OCI-LY1 (cell line): ENCODE measurements at regions not wholly inside any gene's neighbourhood (a gene's known extent, or its start where the extent isn't known, plus 50 kb on each side); places are given as distances from the start of the nearest gene placed in this dataset.
A peak's percentile ranks its signal among the peaks of the same experiment; 100 is the strongest.
"Not testable (repeated sequence)": the region's sequence is repeated elsewhere in the genome, so short reads cannot be mapped to it uniquely, and the experiment has no call there.

Experiments used
- H2AFZ ChIP-seq: fragments of 200-600 bp; sonication (generic), shearing (Covaris generic); 2 replicates; pipeline ENCODE4 v1.6.0; 2014; ENCODE audit warnings: antibody characterized with exemption, mild to moderate bottlenecking, low read length
- H3F3A ChIP-seq: fragments of 200-600 bp; sonication (generic), shearing (Covaris generic); 2 replicates; pipeline ENCODE4 v1.6.0; 2014; ENCODE audit warnings: mild to moderate bottlenecking, antibody characterized with exemption, low read length, moderate library complexity; ENCODE audit not compliant: insufficient read depth
- H3K27ac ChIP-seq: fragments of 200-600 bp; sonication (generic); 2 replicates; pipeline ENCODE4 v1.5.1; 2014; ENCODE audit warnings: low read length, mixed run types, mild to moderate bottlenecking, low read depth; ENCODE audit not compliant: poor library complexity, severe bottlenecking
- H3K27me3 ChIP-seq: fragments of 200-600 bp; sonication (generic); 2 replicates; pipeline ENCODE4 v1.6.0; 2014; ENCODE audit warnings: antibody characterized with exemption, mild to moderate bottlenecking, low read length, moderate library complexity; ENCODE audit not compliant: insufficient read depth
- H3K36me3 ChIP-seq: fragments of 200-600 bp; sonication (generic); 2 replicates; pipeline ENCODE4 v1.6.1; 2014; ENCODE audit warnings: mild to moderate bottlenecking, antibody characterized with exemption, low read length, moderate library complexity, mixed read lengths; ENCODE audit not compliant: insufficient read depth
- H3K4me1 ChIP-seq: fragments of 200-600 bp; sonication (generic); 2 replicates; pipeline ENCODE4 v1.5.1; 2014; ENCODE audit warnings: mild to moderate bottlenecking, low read length, moderate library complexity; ENCODE audit not compliant: insufficient read depth, severe bottlenecking
- H3K4me2 ChIP-seq: fragments of 200-600 bp; sonication (generic), shearing (Covaris generic); 2 replicates; pipeline ENCODE4 v1.6.1; 2014; ENCODE audit warnings: low read length
- H3K4me3 ChIP-seq: fragments of 200-600 bp; sonication (generic); 2 replicates; pipeline ENCODE4 v1.5.1; 2014; ENCODE audit warnings: low read length, low read depth, mild to moderate bottlenecking, mixed read lengths; ENCODE audit not compliant: poor library complexity, severe bottlenecking
- H3K79me2 ChIP-seq: fragments of 200-600 bp; shearing (Covaris generic); 2 replicates; pipeline ENCODE4 v1.6.1; 2016; ENCODE audit warnings: mixed run types, low read length, mixed read lengths; ENCODE audit not compliant: insufficient read depth
- H3K9ac ChIP-seq: fragments of 200-600 bp; sonication (generic), shearing (Covaris generic); 2 replicates; pipeline ENCODE4 v1.6.1; 2014; ENCODE audit warnings: mild to moderate bottlenecking, low read length, mixed read lengths
- H3K9me2 ChIP-seq: fragments of 200-600 bp; sonication (generic), shearing (Covaris generic); 2 replicates; pipeline ENCODE4 v1.6.1; 2014; ENCODE audit warnings: low read depth, mild to moderate bottlenecking, low read length, mixed read lengths
- H3K9me3 ChIP-seq: fragments of 200-600 bp; shearing (Covaris generic); 2 replicates; pipeline ENCODE4 v1.6.1; 2014; ENCODE audit warnings: low read length, mixed read lengths
- H4K20me1 ChIP-seq: fragments of 200-600 bp; sonication (generic), shearing (Covaris generic); 2 replicates; pipeline ENCODE4 v1.6.0; 2016; ENCODE audit warnings: mild to moderate bottlenecking, low read length; ENCODE audit not compliant: insufficient read depth
- EZH2 ChIP-seq: fragments of 200-600 bp; sonication (generic), shearing (Covaris generic); IDR thresholded peaks from 2 replicates; pipeline ENCODE4 v1.8.0; 2017; ENCODE audit warnings: borderline replicate concordance, mixed run types, mild to moderate bottlenecking, antibody characterized with exemption, low read length, moderate library complexity, mixed read lengths
- TF ChIP-seq, protein P1 (sequence below): fragments of 200-600 bp; sonication (generic), shearing (Covaris generic); IDR thresholded peaks from 2 replicates; pipeline ENCODE4 v1.5.1; 2017; ENCODE audit warnings: mild to moderate bottlenecking, antibody characterized with exemption, low read length, moderate library complexity, mixed read lengths

GRCh38 chr5:173682313-173682712 is 65.9 kb upstream of the BOD1 start:
- Histone ChIP-seq H3K4me2 (no peak overlapping the region), H3K79me2 (no peaks in the 10 kb centered on the region), H4K20me1 (no peaks in the 10 kb centered on the region), H3K27me3 (no peaks in the 10 kb centered on the region), H3K4me3 (no peak overlapping the region), H2AFZ (no peak overlapping the region), H3K36me3 (no peaks in the 10 kb centered on the region), H3F3A (no peaks in the 10 kb centered on the region), H3K9ac (no peak overlapping the region), H3K9me2 (no peaks in the 10 kb centered on the region), H3K4me1 (peaks cover 37% of the 10 kb centered on the region), H3K27ac (peak overlapping the region; percentile 33), H3K9me3 (no peaks in the 10 kb centered on the region)
- TF ChIP-seq, protein P1, sequence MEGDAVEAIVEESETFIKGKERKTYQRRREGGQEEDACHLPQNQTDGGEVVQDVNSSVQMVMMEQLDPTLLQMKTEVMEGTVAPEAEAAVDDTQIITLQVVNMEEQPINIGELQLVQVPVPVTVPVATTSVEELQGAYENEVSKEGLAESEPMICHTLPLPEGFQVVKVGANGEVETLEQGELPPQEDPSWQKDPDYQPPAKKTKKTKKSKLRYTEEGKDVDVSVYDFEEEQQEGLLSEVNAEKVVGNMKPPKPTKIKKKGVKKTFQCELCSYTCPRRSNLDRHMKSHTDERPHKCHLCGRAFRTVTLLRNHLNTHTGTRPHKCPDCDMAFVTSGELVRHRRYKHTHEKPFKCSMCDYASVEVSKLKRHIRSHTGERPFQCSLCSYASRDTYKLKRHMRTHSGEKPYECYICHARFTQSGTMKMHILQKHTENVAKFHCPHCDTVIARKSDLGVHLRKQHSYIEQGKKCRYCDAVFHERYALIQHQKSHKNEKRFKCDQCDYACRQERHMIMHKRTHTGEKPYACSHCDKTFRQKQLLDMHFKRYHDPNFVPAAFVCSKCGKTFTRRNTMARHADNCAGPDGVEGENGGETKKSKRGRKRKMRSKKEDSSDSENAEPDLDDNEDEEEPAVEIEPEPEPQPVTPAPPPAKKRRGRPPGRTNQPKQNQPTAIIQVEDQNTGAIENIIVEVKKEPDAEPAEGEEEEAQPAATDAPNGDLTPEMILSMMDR: no peak
- TF ChIP-seq EZH2: no peak

GRCh38 chr5:173684535-173684934 is 68.1 kb upstream of the BOD1 start:
- H2AFZ ChIP-seq, H3K79me2 ChIP-seq, H3K4me2 ChIP-seq: not testable (repeated sequence)

GRCh38 chr5:173686950-173687349 is 70.5 kb upstream of the BOD1 start:
- Histone ChIP-seq H3K4me3 (no peak overlapping the region), H3K4me2 (peak overlapping the region; percentile 51)

More at GRCh38 chr5:173684535-173684934, 68.1 kb upstream of the BOD1 start:
- H3K9me3 ChIP-seq, H4K20me1 ChIP-seq, H3K9me2 ChIP-seq, H3K36me3 ChIP-seq, H3K9ac ChIP-seq, H3F3A ChIP-seq, H3K27me3 ChIP-seq, H3K4me3 ChIP-seq: not testable (repeated sequence)
- Histone ChIP-seq H3K27ac (peak overlapping the region; percentile 38), H3K4me1 (peaks cover 55% of the 10 kb centered on the region)

GRCh38 chr5:173688703-173689102 is 72.3 kb upstream of the BOD1 start:
- H3K9ac ChIP-seq: peak overlapping the region; percentile 68
- peak overlapping the region; percentile 70 for H3K4me2 ChIP-seq
- no peaks in the 10 kb centered on the region for H3K36me3 ChIP-seq
- TF ChIP-seq EZH2: no peak
- TF ChIP-seq, protein P1: no peak
- H3K4me1 ChIP-seq: peaks cover 75% of the 10 kb centered on the region
- no peaks in the 10 kb centered on the region for H3K9me2 ChIP-seq
- no peaks in the 10 kb centered on the region for H3F3A ChIP-seq
- H3K9me3 ChIP-seq: no peaks in the 10 kb centered on the region
- H3K27me3 ChIP-seq: no peaks in the 10 kb centered on the region
- H3K79me2 ChIP-seq: no peaks in the 10 kb centered on the region
- peak overlapping the region; percentile 96 for H3K27ac ChIP-seq
- H2AFZ ChIP-seq: no peak overlapping the region
- peak overlapping the region; percentile 43 for H3K4me3 ChIP-seq
- no peaks in the 10 kb centered on the region for H4K20me1 ChIP-seq

More at GRCh38 chr5:173686950-173687349, 70.5 kb upstream of the BOD1 start:
- Histone ChIP-seq H3K9me2 (no peaks in the 10 kb centered on the region), H3K27ac (peak overlapping the region; percentile 96), H4K20me1 (no peaks in the 10 kb centered on the region), H2AFZ (no peak overlapping the region), H3K36me3 (no peaks in the 10 kb centered on the region), H3K4me1 (peaks cover 59% of the 10 kb centered on the region), H3F3A (no peaks in the 10 kb centered on the region), H3K27me3 (no peaks in the 10 kb centered on the region), H3K9me3 (no peaks in the 10 kb centered on the region), H3K9ac (peak overlapping the region; percentile 60), H3K79me2 (no peaks in the 10 kb centered on the region)
- TF ChIP-seq, protein P1: no peak
- no peak for TF ChIP-seq EZH2
